Fibroblast of skin of right quadriceps (primary cell): ENCODE measurements at regions not wholly inside any gene's neighbourhood (a gene's known extent, or its start where the extent isn't known, plus 50 kb on each side); places are given as distances from the start of the nearest gene placed in this dataset.
"Not testable (repeated sequence)": the region's sequence is repeated elsewhere in the genome, so short reads cannot be mapped to it uniquely, and the experiment has no call there.

Experiments
- DNase-seq: peaks from one replicate; pipeline ENCODE4 v3.0.0-alpha.2; 2013

- peak; percentile 26 for DNase-seq
These were observed 245.0 kb upstream of the ACTBL2 start for GRCh38 chr5:57727591-57727990.

GRCh38 chr5:57725658-57726504 is 243.3 kb upstream of the ACTBL2 start:
- peak; percentile 52 for DNase-seq

GRCh38 chr5:57724836-57725235 is 242.2 kb upstream of the ACTBL2 start:
- DNase-seq, result peak; percentile 78

- no peak for DNase-seq
These were observed 238.6 kb upstream of the ACTBL2 start for GRCh38 chr5:57721226-57721625.

GRCh38 chr5:57720656-57721055 is 238.0 kb upstream of the ACTBL2 start:
- no peak for DNase-seq

GRCh38 chr5:57719216-57719615 is 236.6 kb upstream of the ACTBL2 start:
- no peak for DNase-seq

GRCh38 chr5:57718155-57718554 is 235.5 kb upstream of the ACTBL2 start:
- DNase-seq, result no peak

- DNase-seq, result no peak
These were observed 234.9 kb upstream of the ACTBL2 start for GRCh38 chr5:57717555-57717954.

- DNase-seq, result no peak
These were observed 234.1 kb upstream of the ACTBL2 start for GRCh38 chr5:57716661-57717060.

GRCh38 chr5:57715296-57715695 is 232.7 kb upstream of the ACTBL2 start:
- no peak for DNase-seq

- not testable (repeated sequence) for DNase-seq
These were observed 230.9 kb upstream of the ACTBL2 start for GRCh38 chr5:57713535-57713934.

- DNase-seq, result no peak
These were observed 229.3 kb upstream of the ACTBL2 start for GRCh38 chr5:57711946-57712345.

GRCh38 chr5:57711471-57711870 is 228.9 kb upstream of the ACTBL2 start:
- DNase-seq, result no peak

- DNase-seq, result no peak
These were observed 227.5 kb upstream of the ACTBL2 start for GRCh38 chr5:57710126-57710525.

- no peak for DNase-seq
These were observed 223.2 kb upstream of the ACTBL2 start for GRCh38 chr5:57705769-57706168.

GRCh38 chr5:57703721-57704120 is 221.1 kb upstream of the ACTBL2 start:
- DNase-seq, result peak; percentile 75

GRCh38 chr5:57700484-57700883 is 217.9 kb upstream of the ACTBL2 start:
- no peak for DNase-seq

GRCh38 chr5:57700072-57700471 is 217.5 kb upstream of the ACTBL2 start:
- no peak for DNase-seq

GRCh38 chr5:57698802-57699201 is 216.2 kb upstream of the ACTBL2 start:
- DNase-seq, result no peak

GRCh38 chr5:57698086-57698485 is 215.5 kb upstream of the ACTBL2 start:
- DNase-seq, result no peak

GRCh38 chr5:57696825-57697570 is 214.4 kb upstream of the ACTBL2 start:
- no peak for DNase-seq

- DNase-seq, result no peak
These were observed 213.8 kb upstream of the ACTBL2 start for GRCh38 chr5:57696389-57696769.

GRCh38 chr5:57695706-57696388 is 213.2 kb upstream of the ACTBL2 start:
- DNase-seq, result no peak

- DNase-seq, result no peak
These were observed 212.6 kb upstream of the ACTBL2 start for GRCh38 chr5:57695179-57695578.
